Transverse colon (tissue), 3 donors: ENCODE measurements at regions not wholly inside any gene's neighbourhood (a gene's known extent, or its start where the extent isn't known, plus 50 kb on each side); places are given as distances from the start of the nearest gene placed in this dataset.

ENCODE experiments used
- EP300 ChIP-seq: sonication (generic); formaldehyde crosslinking; IDR thresholded peaks from one replicate; pipeline ENCODE4 v1.6.1; 2017; ENCODE audit warnings: antibody characterized with exemption, low read depth
- TF ChIP-seq, protein P1 (sequence below), 5 experiments: fragments of 200-600 bp in 3 of 5; fragments of 450-650 bp in 2 of 5; sonication (generic) in 3 of 5; IDR thresholded peaks; 1 replicate in 2 of 5; 2 replicates in 3 of 5; pipeline ENCODE4 v1.5.1; 2016 to 2017; ENCODE audit warnings: antibody characterized with exemption in 5 of 5, inconsistent platforms in 3 of 5, mild to moderate bottlenecking in 2 of 5, moderate library complexity in 1 of 5

DNA sequence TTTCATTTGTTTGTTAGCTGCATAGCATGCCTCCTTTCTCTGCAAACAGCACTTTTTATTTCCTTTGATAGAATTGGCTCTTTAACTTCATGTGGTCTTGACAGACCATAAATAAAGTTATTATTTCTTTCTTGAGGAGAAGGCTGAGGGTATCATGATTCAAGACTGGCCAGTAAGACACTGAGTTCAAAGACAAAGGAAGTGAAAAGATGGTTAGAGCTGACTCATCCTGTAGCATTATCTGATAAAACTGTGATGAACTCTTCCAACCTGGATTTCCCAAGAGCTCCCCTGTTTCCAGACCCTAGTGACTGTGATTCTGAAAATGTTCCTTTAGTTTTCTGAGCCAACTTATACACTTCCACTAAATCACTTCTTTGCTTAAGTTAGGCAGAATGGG is 179.3 kb upstream of the FAT3 start:
- TF ChIP-seq, protein P1, sequence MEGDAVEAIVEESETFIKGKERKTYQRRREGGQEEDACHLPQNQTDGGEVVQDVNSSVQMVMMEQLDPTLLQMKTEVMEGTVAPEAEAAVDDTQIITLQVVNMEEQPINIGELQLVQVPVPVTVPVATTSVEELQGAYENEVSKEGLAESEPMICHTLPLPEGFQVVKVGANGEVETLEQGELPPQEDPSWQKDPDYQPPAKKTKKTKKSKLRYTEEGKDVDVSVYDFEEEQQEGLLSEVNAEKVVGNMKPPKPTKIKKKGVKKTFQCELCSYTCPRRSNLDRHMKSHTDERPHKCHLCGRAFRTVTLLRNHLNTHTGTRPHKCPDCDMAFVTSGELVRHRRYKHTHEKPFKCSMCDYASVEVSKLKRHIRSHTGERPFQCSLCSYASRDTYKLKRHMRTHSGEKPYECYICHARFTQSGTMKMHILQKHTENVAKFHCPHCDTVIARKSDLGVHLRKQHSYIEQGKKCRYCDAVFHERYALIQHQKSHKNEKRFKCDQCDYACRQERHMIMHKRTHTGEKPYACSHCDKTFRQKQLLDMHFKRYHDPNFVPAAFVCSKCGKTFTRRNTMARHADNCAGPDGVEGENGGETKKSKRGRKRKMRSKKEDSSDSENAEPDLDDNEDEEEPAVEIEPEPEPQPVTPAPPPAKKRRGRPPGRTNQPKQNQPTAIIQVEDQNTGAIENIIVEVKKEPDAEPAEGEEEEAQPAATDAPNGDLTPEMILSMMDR (IDR thresholded peaks at IDR 0.05) = no peak
- TF ChIP-seq EP300 = no peak
